Lower leg skin (tissue), 4 donors: ENCODE measurements at regions not wholly inside any gene's neighbourhood (a gene's known extent, or its start where the extent isn't known, plus 50 kb on each side); places are given as distances from the start of the nearest gene placed in this dataset.

Experiments used
- DNase-seq, 2 donors: peaks; one replicate each; pipeline ENCODE4 v3.0.0-alpha.2; 2019; ENCODE audit warnings: low spot score in 2 of 2
- H3K4me3 ChIP-seq: fragments of 200-600 bp; sonication (generic); 2 replicates; pipeline ENCODE4 v1.5.1; 2017; ENCODE audit warnings: mild to moderate bottlenecking, low read depth; ENCODE audit not compliant: poor library complexity, severe bottlenecking
- CTCF ChIP-seq, 3 donors: fragments of 450-650 bp; IDR thresholded peaks; one replicate each; pipeline ENCODE4 v1.5.1; 2016; ENCODE audit warnings: antibody characterized with exemption in 3 of 3, mild to moderate bottlenecking in 3 of 3, moderate library complexity in 2 of 3
- POLR2A ChIP-seq, 2 donors: fragments of 450-650 bp; IDR thresholded peaks; one replicate each; pipeline ENCODE4 v1.6.1; 2016 to 2017; ENCODE audit warnings: antibody characterized with exemption in 2 of 2, mild to moderate bottlenecking in 1 of 2, moderate library complexity in 1 of 2
- WGBS, 2 donors: methylation state at CpG; one replicate each; pipeline ENCODE4 v1.1.5; 2018; 5-methylcytosine and 5-hydroxymethylcytosine counted together
- intact Hi-C: fragments of 100-400 bp; cut with DNase I; formaldehyde crosslinking; loops from one replicate; pipeline ENCODE4 v1.15.0; 2023; ENCODE audit warnings: low total_unique reads

GRCh38 chr10:59560990-59561389 lies 148.7 kb downstream of the SLC16A9 start:
- intact Hi-C loops = no loop called here

GRCh38 chr10:59560161-59560560 lies 149.5 kb downstream of the SLC16A9 start:
- no peak for DNase-seq
- no peak overlapping the region for H3K4me3 ChIP-seq
- WGBS, 2 donors = 85 to 89% methylated on average over 2 of the region's 2 CpGs
- TF ChIP-seq POLR2A (IDR thresholded peaks at IDR 0.05) (no peak), CTCF (IDR thresholded peaks at IDR 0.05) (no peak)
- intact Hi-C loops = no loop called here

More at GRCh38 chr10:59560990-59561389, 148.7 kb downstream of the SLC16A9 start:
- no peak overlapping the region for H3K4me3 ChIP-seq
- DNase-seq = no peak
- WGBS, 2 donors = 93 to 94% methylated on average over 2 of the region's 2 CpGs
- TF ChIP-seq CTCF (IDR thresholded peaks at IDR 0.05) = no peak
- TF ChIP-seq POLR2A (IDR thresholded peaks at IDR 0.05) = no peak

- H3K4me3 ChIP-seq = no peak overlapping the region
- no peak for DNase-seq
- 67 to 71% methylated on average over 4 of the region's 4 CpGs for WGBS, 2 donors
- intact Hi-C loops = no loop called here
- TF ChIP-seq CTCF (IDR thresholded peaks at IDR 0.05) (no peak), POLR2A (IDR thresholded peaks at IDR 0.05) (no peak)
Measured at GRCh38 chr10:59558066-59558465, 151.6 kb downstream of the SLC16A9 start.

- WGBS, 2 donors = 41 to 46% methylated on average over 3 of the region's 3 CpGs
- DNase-seq = no peak
- H3K4me3 ChIP-seq = no peak overlapping the region
- intact Hi-C loops = no loop called here
- TF ChIP-seq POLR2A (IDR thresholded peaks at IDR 0.05) = no peak
- TF ChIP-seq CTCF (IDR thresholded peaks at IDR 0.05) = no peak
Measured at GRCh38 chr10:59557642-59558041, 152.0 kb downstream of the SLC16A9 start.

- no peak overlapping the region for H3K4me3 ChIP-seq
- WGBS, 2 donors = 13 to 14% methylated on average over 1 of the region's 1 CpG
- intact Hi-C loops = no loop called here
- TF ChIP-seq POLR2A (IDR thresholded peaks at IDR 0.05) (no peak), CTCF (IDR thresholded peaks at IDR 0.05) (no peak)
- DNase-seq = no peak
Measured at GRCh38 chr10:59557052-59557451, 152.6 kb downstream of the SLC16A9 start.

GRCh38 chr10:59553162-59553900 lies 156.3 kb downstream of the SLC16A9 start:
- intact Hi-C loops = no loop called here
- DNase-seq = no peak
- WGBS, 2 donors = 52 to 58% methylated on average over 7 of the region's 7 CpGs
- no peak overlapping the region for H3K4me3 ChIP-seq
- TF ChIP-seq POLR2A (IDR thresholded peaks at IDR 0.05) = no peak
- no peak for TF ChIP-seq CTCF (IDR thresholded peaks at IDR 0.05)
